NB4 (cell line): ENCODE measurements at regions not wholly inside any gene's neighbourhood (a gene's known extent, or its start where the extent isn't known, plus 50 kb on each side); places are given as distances from the start of the nearest gene placed in this dataset.

Source experiments
- CTCF ChIP-seq: IDR thresholded peaks from one replicate; pipeline ENCODE4 v1.5.1; 2012; ENCODE audit warnings: low read depth, low read length
- MAX ChIP-seq: IDR thresholded peaks from 2 replicates; pipeline ENCODE4 v1.6.1; 2011; ENCODE audit warnings: low read depth, low read length
- MYC ChIP-seq: IDR thresholded peaks from 2 replicates; pipeline ENCODE4 v1.6.1; 2011; ENCODE audit warnings: low read depth, low read length
- POLR2A ChIP-seq: IDR thresholded peaks from 2 replicates; pipeline ENCODE4 v1.6.1; 2011; ENCODE audit warnings: mild to moderate bottlenecking; ENCODE audit not compliant: insufficient read length; ENCODE audit errors: extremely low read depth

- TF ChIP-seq POLR2A = no peak
- TF ChIP-seq CTCF = no peak
- no peak for TF ChIP-seq MAX
- no peak for TF ChIP-seq MYC
Observed at GRCh38 chr14:38836539-38836938, 266.5 kb downstream of the SEC23A start.
